Neural cell (in vitro differentiated cells): ENCODE measurements at regions not wholly inside any gene's neighbourhood (a gene's known extent, or its start where the extent isn't known, plus 50 kb on each side); places are given as distances from the start of the nearest gene placed in this dataset.

Experiments used
- H2AFZ ChIP-seq: fragments of 200-600, 300-800 bp; sonication (generic), shearing (Covaris generic); 2 replicates; pipeline ENCODE4 v1.6.0; 2014; ENCODE audit warnings: low read depth, mild to moderate bottlenecking, antibody characterized with exemption, low read length, moderate library complexity
- H3F3A ChIP-seq: fragments of 200-600 bp; shearing (Covaris generic); 2 replicates; pipeline ENCODE4 v1.6.1; 2016; ENCODE audit warnings: mild to moderate bottlenecking, moderate library complexity, mixed read lengths, antibody characterized with exemption, low read length; ENCODE audit not compliant: insufficient read depth, poor library complexity, severe bottlenecking
- H3K27ac ChIP-seq: fragments of 200-600, 300-800 bp; sonication (generic), shearing (Covaris generic); 2 replicates; pipeline ENCODE4 v1.5.1; 2014; ENCODE audit warnings: mild to moderate bottlenecking, low read length, moderate library complexity
- H3K27me3 ChIP-seq: fragments of 300-800, 200-600 bp; sonication (generic), shearing (Covaris generic); 2 replicates; pipeline ENCODE4 v1.6.0; 2014; ENCODE audit warnings: mild to moderate bottlenecking, low read depth, low read length, moderate library complexity; ENCODE audit not compliant: insufficient read depth
- H3K36me3 ChIP-seq: fragments of 300-800, 200-600 bp; sonication (generic), shearing (Covaris generic); 2 replicates; pipeline ENCODE4 v1.5.1; 2014; ENCODE audit warnings: mild to moderate bottlenecking, antibody characterized with exemption, low read length, moderate library complexity; ENCODE audit not compliant: insufficient read depth
- H3K4me2 ChIP-seq: fragments of 300-800, 200-600 bp; sonication (generic), shearing (Covaris generic); 2 replicates; pipeline ENCODE4 v1.6.0; 2014; ENCODE audit warnings: mild to moderate bottlenecking, low read length
- H3K4me3 ChIP-seq: fragments of 300-800, 200-600 bp; sonication (generic), shearing (Covaris generic); 2 replicates; pipeline ENCODE4 v1.5.1; 2014; ENCODE audit warnings: mild to moderate bottlenecking, low read length, moderate library complexity
- H3K79me2 ChIP-seq: fragments of 200-600 bp; shearing (Covaris generic); replicated peaks from 2 replicates; pipeline ENCODE4 v1.6.0; 2014; ENCODE audit warnings: mild to moderate bottlenecking, low read length, moderate library complexity; ENCODE audit not compliant: insufficient read depth
- H3K9ac ChIP-seq: fragments of 300-800, 200-600 bp; sonication (generic), shearing (Covaris generic); 2 replicates; pipeline ENCODE4 v1.6.1; 2016; ENCODE audit warnings: mild to moderate bottlenecking, low read length, mixed read lengths
- H3K9me2 ChIP-seq: fragments of 200-600 bp; shearing (Covaris generic); 2 replicates; pipeline ENCODE4 v1.6.1; 2016; ENCODE audit warnings: mild to moderate bottlenecking, low read length, mixed read lengths; ENCODE audit not compliant: insufficient read depth
- H3K9me3 ChIP-seq: fragments of 200-600, 300-800 bp; sonication (generic), shearing (Covaris generic); 2 replicates; pipeline ENCODE4 v1.6.1; 2016; ENCODE audit warnings: mild to moderate bottlenecking, mixed run types, low read length, moderate library complexity, mixed read lengths
- H4K20me1 ChIP-seq: fragments of 200-600 bp; shearing (Covaris generic); 2 replicates; pipeline ENCODE4 v1.6.1; 2016; ENCODE audit warnings: mild to moderate bottlenecking, mixed run types; ENCODE audit not compliant: insufficient read depth
- CTCF ChIP-seq: fragments of 450-650 bp; IDR thresholded peaks from 2 replicates; pipeline ENCODE4 v1.5.1; 2014; ENCODE audit warnings: antibody characterized with exemption, mild to moderate bottlenecking, moderate library complexity; ENCODE audit not compliant: poor library complexity, severe bottlenecking
- EZH2 ChIP-seq: fragments of 200-600, 300-800 bp; shearing (Covaris generic), sonication (generic); IDR thresholded peaks from 2 replicates; pipeline ENCODE4 v1.6.1; 2014; ENCODE audit warnings: antibody characterized with exemption, low read length, borderline replicate concordance, mild to moderate bottlenecking; ENCODE audit not compliant: insufficient read depth, poor library complexity, severe bottlenecking
- MXI1 ChIP-seq: fragments of 450-650 bp; conservative IDR thresholded peaks from 2 replicates; pipeline ENCODE4 v1.6.1; 2014; ENCODE audit warnings: antibody characterized with exemption, mild to moderate bottlenecking; ENCODE audit not compliant: poor library complexity, severe bottlenecking
- POLR2AphosphoS5 ChIP-seq: IDR thresholded peaks from 2 replicates; pipeline ENCODE4 v1.6.1; 2012
- RAD21 ChIP-seq: fragments of 450-650 bp; conservative IDR thresholded peaks from 2 replicates; pipeline ENCODE4 v1.6.1; 2014; ENCODE audit warnings: antibody characterized with exemption, mild to moderate bottlenecking, moderate library complexity
- SMC3 ChIP-seq: fragments of 450-650 bp; conservative IDR thresholded peaks from 2 replicates; pipeline ENCODE4 v1.6.1; 2014; ENCODE audit warnings: antibody characterized with exemption, mild to moderate bottlenecking, moderate library complexity; ENCODE audit not compliant: poor library complexity
- TAF1 ChIP-seq: IDR thresholded peaks from 2 replicates; pipeline ENCODE4 v1.6.1; 2012; ENCODE audit warnings: low read depth
- TF ChIP-seq, protein P1 (sequence below): IDR thresholded peaks from 2 replicates; pipeline ENCODE4 v1.6.1; 2012; ENCODE audit warnings: borderline replicate concordance

DNA sequence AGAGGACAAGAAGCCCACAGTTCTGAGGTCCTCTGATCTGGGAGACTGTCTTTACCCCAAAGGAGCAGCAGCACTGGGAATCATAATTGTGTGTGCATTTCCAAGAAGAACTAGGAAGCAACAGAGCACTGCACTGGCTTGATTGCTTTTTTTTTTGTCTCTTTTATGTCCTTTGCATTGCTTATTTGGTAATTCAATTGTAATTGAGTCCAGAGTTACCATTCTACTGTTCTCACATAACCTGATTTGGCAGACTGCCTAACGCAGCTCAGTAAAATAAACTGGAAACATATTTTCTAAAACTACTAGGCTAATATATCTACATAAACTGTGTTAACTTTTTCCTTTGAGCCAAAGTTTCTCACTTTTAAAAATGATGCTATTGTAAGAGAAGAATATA is 190.3 kb upstream of the SLC8A1 start:
- no peak overlapping the region for H3K9ac ChIP-seq
- no peaks in the 10 kb centered on the region for H3K36me3 ChIP-seq
- no peak overlapping the region for H2AFZ ChIP-seq
- H3F3A ChIP-seq = no peaks in the 10 kb centered on the region
- no peaks in the 10 kb centered on the region for H3K9me3 ChIP-seq
- H3K79me2 ChIP-seq = no peaks in the 10 kb centered on the region
- no peak overlapping the region for H3K4me3 ChIP-seq
- no peaks in the 10 kb centered on the region for H4K20me1 ChIP-seq
- TF ChIP-seq, protein P1, sequence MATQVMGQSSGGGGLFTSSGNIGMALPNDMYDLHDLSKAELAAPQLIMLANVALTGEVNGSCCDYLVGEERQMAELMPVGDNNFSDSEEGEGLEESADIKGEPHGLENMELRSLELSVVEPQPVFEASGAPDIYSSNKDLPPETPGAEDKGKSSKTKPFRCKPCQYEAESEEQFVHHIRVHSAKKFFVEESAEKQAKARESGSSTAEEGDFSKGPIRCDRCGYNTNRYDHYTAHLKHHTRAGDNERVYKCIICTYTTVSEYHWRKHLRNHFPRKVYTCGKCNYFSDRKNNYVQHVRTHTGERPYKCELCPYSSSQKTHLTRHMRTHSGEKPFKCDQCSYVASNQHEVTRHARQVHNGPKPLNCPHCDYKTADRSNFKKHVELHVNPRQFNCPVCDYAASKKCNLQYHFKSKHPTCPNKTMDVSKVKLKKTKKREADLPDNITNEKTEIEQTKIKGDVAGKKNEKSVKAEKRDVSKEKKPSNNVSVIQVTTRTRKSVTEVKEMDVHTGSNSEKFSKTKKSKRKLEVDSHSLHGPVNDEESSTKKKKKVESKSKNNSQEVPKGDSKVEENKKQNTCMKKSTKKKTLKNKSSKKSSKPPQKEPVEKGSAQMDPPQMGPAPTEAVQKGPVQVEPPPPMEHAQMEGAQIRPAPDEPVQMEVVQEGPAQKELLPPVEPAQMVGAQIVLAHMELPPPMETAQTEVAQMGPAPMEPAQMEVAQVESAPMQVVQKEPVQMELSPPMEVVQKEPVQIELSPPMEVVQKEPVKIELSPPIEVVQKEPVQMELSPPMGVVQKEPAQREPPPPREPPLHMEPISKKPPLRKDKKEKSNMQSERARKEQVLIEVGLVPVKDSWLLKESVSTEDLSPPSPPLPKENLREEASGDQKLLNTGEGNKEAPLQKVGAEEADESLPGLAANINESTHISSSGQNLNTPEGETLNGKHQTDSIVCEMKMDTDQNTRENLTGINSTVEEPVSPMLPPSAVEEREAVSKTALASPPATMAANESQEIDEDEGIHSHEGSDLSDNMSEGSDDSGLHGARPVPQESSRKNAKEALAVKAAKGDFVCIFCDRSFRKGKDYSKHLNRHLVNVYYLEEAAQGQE = no peak
- TF ChIP-seq MXI1 = no peak
- TF ChIP-seq CTCF = no peak
- TF ChIP-seq SMC3 = no peak
- TF ChIP-seq EZH2 = no peak
- no peak overlapping the region for H3K27ac ChIP-seq
- no peaks in the 10 kb centered on the region for H3K27me3 ChIP-seq
- H3K4me2 ChIP-seq = no peak overlapping the region
- no peaks in the 10 kb centered on the region for H3K9me2 ChIP-seq

- Histone ChIP-seq H3K27me3 (no peaks in the 10 kb centered on the region), H2AFZ (no peak overlapping the region), H3K79me2 (no peaks in the 10 kb centered on the region), H3K36me3 (no peaks in the 10 kb centered on the region), H3K27ac (no peak overlapping the region), H4K20me1 (no peaks in the 10 kb centered on the region), H3K4me3 (no peak overlapping the region), H3F3A (no peaks in the 10 kb centered on the region), H3K4me2 (no peak overlapping the region), H3K9ac (no peak overlapping the region), H3K9me2 (no peaks in the 10 kb centered on the region), H3K9me3 (no peaks in the 10 kb centered on the region)
- TF ChIP-seq RAD21 (no peak), MXI1 (no peak), TAF1 (no peak), POLR2AphosphoS5 (no peak), EZH2 (no peak), SMC3 (no peak), CTCF (no peak)
- TF ChIP-seq, protein P1 = no peak
These were observed 190.8 kb upstream of the SLC8A1 start for GRCh38 chr2:40642726-40643125.
